HepG2 (cell line): ENCODE measurements at regions not wholly inside any gene's neighbourhood (a gene's known extent, or its start where the extent isn't known, plus 50 kb on each side); places are given as distances from the start of the nearest gene placed in this dataset.
"Not testable (repeated sequence)": the region's sequence is repeated elsewhere in the genome, so short reads cannot be mapped to it uniquely, and the experiment has no call there.

Experiments
- ATAC-seq: fragments of 200-7000 bp; cut with Tn5 transposase; 3 replicates; pipeline ENCODE4 v1.9.1; 2020; ENCODE audit warnings: mild to moderate bottlenecking, moderate library complexity
- BruUV-seq: library from RNA; stranded (reverse); fragments of 400-500 nt; replicated peaks from 2 replicates; lab custom pipeline; 2021; lab: Mats Ljungman, UMichigan
- CTCF ChIA-PET: fragments of 300-600 bp; formaldehyde crosslinking; extraction: SDS; loops from one replicate; lab custom pipeline; 2021; ENCODE audit warnings: low total read pairs, inconsistent platforms, low intra/inter-chr PET ratio; lab: Yijun Ruan, JAX
- POLR2A ChIA-PET: fragments of 350-600 bp; sonication (Branson Sonifier 250); formaldehyde crosslinking; loops from one replicate; lab custom pipeline; 2020; ENCODE audit warnings: antibody characterized with exemption, inconsistent platforms; lab: Yijun Ruan, JAX
- DNase-seq: peaks from one replicate; pipeline ENCODE4 v3.0.0-alpha.2; 2015; ENCODE audit warnings: low spot score
- FAIRE-seq: peaks from 3 replicates; lab custom pipeline; 2011; peaks lifted over from hg19 to GRCh38; lab: Jason Lieb, UNC
- H2AFZ ChIP-seq: one replicate; pipeline ENCODE4 v1.6.1; 2011; ENCODE audit warnings: low read length, inconsistent platforms
- H3K27ac ChIP-seq: fragments of 300-600 bp; 3 replicates; pipeline ENCODE4 v1.8.0; 2011; ENCODE audit warnings: mixed run types, mild to moderate bottlenecking, mixed read lengths, low read length, inconsistent platforms; ENCODE audit not compliant: insufficient read depth; ENCODE audit errors: extremely low read length
- H3K27me3 ChIP-seq, 2 experiments: fragments of 200-600 bp in 1 of 2; 2 replicates in 1 of 2; 3 replicates in 1 of 2; pipeline versions ENCODE4 v1.6.0 to v1.8.0; 2011; ENCODE audit warnings: low read length in 2 of 2, mild to moderate bottlenecking in 2 of 2, moderate library complexity in 2 of 2, inconsistent platforms in 1 of 2; ENCODE audit not compliant: insufficient read depth in 2 of 2, control insufficient read depth in 1 of 2
- H3K36me3 ChIP-seq, 2 experiments: fragments of 200-600 bp in 1 of 2; replicated peaks in 1 of 2; 2 replicates in 1 of 2; 3 replicates in 1 of 2; pipeline versions ENCODE4 v1.5.1 to v1.8.0; 2011; ENCODE audit warnings: low read length in 2 of 2, inconsistent platforms in 1 of 2; ENCODE audit not compliant: insufficient read depth in 2 of 2, control insufficient read depth in 1 of 2
- H3K4me1 ChIP-seq: 2 replicates; pipeline ENCODE4 v1.5.1; 2012; ENCODE audit warnings: low read length, inconsistent platforms; ENCODE audit not compliant: insufficient read depth
- H3K4me2 ChIP-seq: 2 replicates; pipeline ENCODE4 v1.6.0; 2011; ENCODE audit warnings: low read depth, low read length, inconsistent platforms
- H3K4me3 ChIP-seq, 3 experiments: fragments of 200-600 bp in 1 of 3; sonication (generic), shearing (Covaris generic) in 1 of 3; replicated peaks in 1 of 3; 2 replicates each; pipeline ENCODE4 v1.5.1; 2011 to 2016; ENCODE audit warnings: low read length in 3 of 3, inconsistent platforms in 2 of 3, low read depth in 2 of 3, mild to moderate bottlenecking in 2 of 3, control low read depth in 1 of 3, mixed read lengths in 1 of 3; ENCODE audit not compliant: insufficient read depth in 1 of 3
- H3K79me2 ChIP-seq: one replicate; pipeline ENCODE4 v1.6.1; 2011; ENCODE audit warnings: low read length, inconsistent platforms; ENCODE audit not compliant: insufficient read depth
- H3K9ac ChIP-seq: 2 replicates; pipeline ENCODE4 v1.6.0; 2011; ENCODE audit warnings: mild to moderate bottlenecking, low read depth, low read length, inconsistent platforms; ENCODE audit not compliant: insufficient read depth
- H3K9me3 ChIP-seq: 2 replicates; pipeline ENCODE4 v1.5.1; 2012; ENCODE audit warnings: mild to moderate bottlenecking, low read length
- H4K20me1 ChIP-seq: 2 replicates; pipeline ENCODE4 v1.6.0; 2011; ENCODE audit warnings: inconsistent platforms, mild to moderate bottlenecking, low read length, moderate library complexity; ENCODE audit not compliant: insufficient read depth
- FLYWCH1 ChIP-seq: sonication (generic); formaldehyde crosslinking; IDR thresholded peaks from 2 replicates; pipeline ENCODE4 v1.8.1; 2023; ENCODE audit warnings: mild to moderate bottlenecking, missing genetic modification reagents
- MEIS2 ChIP-seq: sonication (generic); formaldehyde crosslinking; IDR thresholded peaks from 2 replicates; pipeline ENCODE4 v1.9.0; 2021; ENCODE audit warnings: mild to moderate bottlenecking, missing genetic modification reagents
- PLRG1 ChIP-seq: fragments of 450-650 bp; conservative IDR thresholded peaks from 2 replicates; pipeline ENCODE4 v1.6.1; 2016
- RAD21 ChIP-seq: fragments of 450-650 bp; formaldehyde crosslinking; IDR thresholded peaks from 2 replicates; pipeline ENCODE4 v1.5.0; 2020; ENCODE audit warnings: mild to moderate bottlenecking
- STAT6 ChIP-seq: sonication (generic); formaldehyde crosslinking; IDR thresholded peaks from 2 replicates; pipeline ENCODE4 v1.4.0; 2020; ENCODE audit warnings: missing genetic modification reagents, mild to moderate bottlenecking, borderline replicate concordance
- ZNF350 ChIP-seq: sonication (generic); formaldehyde crosslinking; IDR thresholded peaks from 2 replicates; pipeline ENCODE4 v1.4.0; 2020; ENCODE audit warnings: mild to moderate bottlenecking, low read depth, missing genetic modification reagents, borderline replicate concordance
- ZNF44 ChIP-seq: sonication (generic); formaldehyde crosslinking; IDR thresholded peaks from 2 replicates; pipeline ENCODE4 v1.5.1; 2020; ENCODE audit warnings: mild to moderate bottlenecking, missing genetic modification reagents
- ZNF574 ChIP-seq: sonication (generic); formaldehyde crosslinking; IDR thresholded peaks from 2 replicates; pipeline ENCODE4 v1.4.0; 2020; ENCODE audit warnings: missing genetic modification reagents
- ZNF841 ChIP-seq: sonication (generic); formaldehyde crosslinking; IDR thresholded peaks from 2 replicates; pipeline ENCODE4 v1.8.1; 2023; ENCODE audit warnings: missing genetic modification reagents, borderline replicate concordance
- WGBS: methylation state at CpG from one replicate; pipeline ENCODE4 v1.1.6; 2017; ENCODE audit warnings: low lambda C conversion rate; 5-methylcytosine and 5-hydroxymethylcytosine counted together
- in situ Hi-C: cut with HindIII; loops from 2 replicates; pipeline ENCODE4 v1.10.0; 2017; ENCODE audit warnings: low pct_unique_long_range_greater_than_20kb; ENCODE audit not compliant: extremely low pct_ligation_motif_present
- intact Hi-C: fragments of 100-400 bp; cut with micrococcal nuclease; formaldehyde crosslinking; loops from one replicate; pipeline ENCODE4 v1.10.0; 2022; ENCODE audit not compliant: unreplicated experiment

DNA sequence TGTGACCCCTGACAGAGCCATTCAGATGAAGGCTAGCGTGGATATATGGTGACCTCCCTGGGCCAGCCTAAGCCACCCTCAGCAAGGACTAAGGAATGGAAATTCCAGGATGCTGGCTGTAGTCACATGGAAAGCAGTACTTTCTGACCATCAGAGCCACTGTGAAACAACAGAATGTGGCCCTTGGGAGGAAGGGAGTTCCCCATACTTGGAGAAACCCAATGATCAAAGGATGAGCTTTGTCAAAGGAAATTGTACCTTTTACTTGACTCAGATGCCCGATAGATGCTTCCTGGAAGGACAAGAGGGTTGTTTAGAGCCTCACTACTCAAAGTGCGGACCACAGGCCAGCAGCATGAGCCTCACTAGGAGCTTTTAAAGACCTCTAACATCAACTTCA, 484.5 kb upstream of the PROK2 start (continued):
- TF ChIP-seq ZNF574 (CRISPR knock-in tag) = no peak
- TF ChIP-seq FLYWCH1 (CRISPR knock-in tag) = no peak
- no peak for TF ChIP-seq ZNF44 (CRISPR knock-in tag)
- no peak for TF ChIP-seq PLRG1
- TF ChIP-seq MEIS2 (CRISPR knock-in tag) = no peak
- no peak for TF ChIP-seq ZNF350
- no peak for TF ChIP-seq RAD21
- no peak for TF ChIP-seq ZNF841
- no peak for TF ChIP-seq STAT6 (CRISPR knock-in tag)

GRCh38 chr3:72266921-72267524, 482.1 kb upstream of the PROK2 start:
- H2AFZ ChIP-seq, ATAC-seq, intact Hi-C loops, CTCF ChIA-PET, H3K9ac ChIP-seq, H4K20me1 ChIP-seq, FAIRE-seq, H3K27me3 ChIP-seq, H3K27ac ChIP-seq, POLR2A ChIA-PET, H3K79me2 ChIP-seq, DNase-seq, BruUV-seq, H3K4me2 ChIP-seq, H3K36me3 ChIP-seq, H3K9me3 ChIP-seq, H3K4me3 ChIP-seq: not testable (repeated sequence)
- in situ Hi-C loops = loop anchor here (5.0 kb wide), 1 partner anchor 310 kb away; no protein-coding TSS in a partner anchor
- 57% methylated on average over 7 of the region's 7 CpGs for WGBS
- H3K4me1 ChIP-seq = peaks cover 27% of the 10 kb centered on the region
